Spleen (tissue), 11 donors: ENCODE measurements at regions not wholly inside any gene's neighbourhood (a gene's known extent, or its start where the extent isn't known, plus 50 kb on each side); places are given as distances from the start of the nearest gene placed in this dataset.

Source experiments
- DNase-seq: peaks from one replicate; pipeline ENCODE4 v3.0.0-alpha.2; 2020
- H3K27ac ChIP-seq, 8 donors: fragments of 200-600 bp; sonication (generic) in 7 of 8; 1 replicate in 4 of 8; 2 replicates in 4 of 8; pipeline versions ENCODE4 v1.5.0 to v1.8.0; 2016 to 2021; ENCODE audit warnings: inconsistent platforms in 4 of 8, mild to moderate bottlenecking in 4 of 8, moderate library complexity in 1 of 8
- H3K27me3 ChIP-seq, 7 donors: fragments of 200-600 bp; sonication (generic) in 6 of 7; replicated peaks in 1 of 7; 1 replicate in 4 of 7; 2 replicates in 3 of 7; pipeline versions ENCODE4 v1.5.0 to v1.8.0; 2016 to 2021; ENCODE audit warnings: inconsistent platforms in 3 of 7, mild to moderate bottlenecking in 1 of 7
- H3K36me3 ChIP-seq, 6 donors: fragments of 200-600 bp; sonication (generic) in 5 of 6; 1 replicate in 4 of 6; 2 replicates in 2 of 6; pipeline versions ENCODE4 v1.5.0 to v1.8.0; 2016 to 2021; ENCODE audit warnings: inconsistent platforms in 2 of 6
- H3K4me1 ChIP-seq, 6 donors: fragments of 200-600 bp; sonication (generic) in 5 of 6; 1 replicate in 3 of 6; 2 replicates in 3 of 6; pipeline versions ENCODE4 v1.5.0 to v1.8.0; 2016 to 2021; ENCODE audit warnings: inconsistent platforms in 3 of 6
- H3K4me3 ChIP-seq, 8 donors: fragments of 200-600 bp; sonication (generic) in 7 of 8; 1 replicate in 4 of 8; 2 replicates in 4 of 8; pipeline versions ENCODE4 v1.5.0 to v1.8.0; 2016 to 2021; ENCODE audit warnings: inconsistent platforms in 4 of 8, mild to moderate bottlenecking in 4 of 8, moderate library complexity in 2 of 8
- H3K9me3 ChIP-seq, 8 donors: fragments of 200-600 bp; sonication (generic) in 7 of 8; 1 replicate in 4 of 8; 2 replicates in 4 of 8; pipeline versions ENCODE4 v1.5.0 to v1.8.0; 2016 to 2021; ENCODE audit warnings: inconsistent platforms in 4 of 8
- POLR2A ChIP-seq, 3 donors: fragments of 450-650 bp; IDR thresholded peaks; one replicate each; pipeline ENCODE4 v1.5.1; 2017; ENCODE audit warnings: antibody characterized with exemption in 3 of 3, mild to moderate bottlenecking in 1 of 3
- POLR2AphosphoS5 ChIP-seq, 3 donors: sonication (generic); formaldehyde crosslinking; IDR thresholded peaks; one replicate each; pipeline ENCODE4 v1.5.1; 2017; ENCODE audit warnings: antibody characterized with exemption in 3 of 3
- WGBS, 5 donors: extraction: QIAGEN DNeasy Blood & Tissue Kit in 3 of 5; methylation state at CpG; one replicate each; pipeline versions ENCODE4 v1.1.5 to v1.1.7; 2013 to 2018; 5-methylcytosine and 5-hydroxymethylcytosine counted together
- intact Hi-C: fragments of 100-400 bp; cut with DNase I; formaldehyde crosslinking; loops from one replicate; pipeline ENCODE4 v1.15.0; 2023; ENCODE audit warnings: low total_unique reads
- TF ChIP-seq, protein P1 (sequence below), 11 experiments: fragments of 200-600 bp in 7 of 11; fragments of 450-650 bp in 4 of 11; sonication (generic) in 4 of 11; IDR thresholded peaks in 8 of 11; conservative IDR thresholded peaks in 3 of 11; 1 replicate in 7 of 11; 2 replicates in 4 of 11; pipeline versions ENCODE4 v1.4.0 to v1.8.0; 2016 to 2021; ENCODE audit warnings: antibody characterized with exemption in 11 of 11, inconsistent platforms in 4 of 11, mild to moderate bottlenecking in 1 of 11
- donor health status: healthy with polysubstance abuse.
- donor health status: DM: no; HTN: no; CAD: no; lungs with moderate emphysema.
- donor health status: DM: no; HTN: no; CAD: no.
- donor health status: Bipolar disorder and iron deficiency.
- donor health status: healthy.
- donor health status: DM: no; HTN: no; CAD: no.
- donor health status: DM: yes; HTN: yes; CAD: no.

DNA sequence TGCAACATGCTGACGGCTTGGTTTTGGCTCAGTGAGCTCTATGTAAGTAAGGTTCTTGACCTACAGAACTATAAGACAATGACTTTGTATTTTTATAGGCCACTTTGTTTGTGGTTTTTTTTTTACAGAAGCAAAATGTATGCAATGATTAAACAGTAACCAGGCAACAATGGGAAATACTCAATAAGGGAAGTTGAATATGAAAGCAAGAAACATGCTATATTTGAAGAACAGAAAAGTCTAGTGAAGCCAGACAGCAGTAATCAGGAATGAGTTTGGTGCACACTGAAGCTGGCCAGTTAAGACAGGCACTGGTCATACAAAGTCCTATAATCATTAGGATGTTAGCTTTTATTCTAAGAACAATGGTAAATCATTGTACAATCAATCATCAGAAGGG, 1926.8 kb downstream of the NCAM2 start:
- peaks cover 0 to 7% (median 0%) of the 10 kb centered on the region in 8 donors for H3K9me3 ChIP-seq
- H3K27ac ChIP-seq = no peak overlapping the region
- H3K36me3 ChIP-seq = no peaks in the 10 kb centered on the region
- 69 to 78% (median 75%) methylated on average over 1 of the region's 1 CpG for WGBS, 5 donors
- no peaks in the 10 kb centered on the region for H3K27me3 ChIP-seq
- H3K4me3 ChIP-seq = no peak overlapping the region
- DNase-seq = no peak
- intact Hi-C loops = no loop called here
- no peak for TF ChIP-seq POLR2AphosphoS5 (IDR thresholded peaks at IDR 0.05)
- TF ChIP-seq, protein P1, sequence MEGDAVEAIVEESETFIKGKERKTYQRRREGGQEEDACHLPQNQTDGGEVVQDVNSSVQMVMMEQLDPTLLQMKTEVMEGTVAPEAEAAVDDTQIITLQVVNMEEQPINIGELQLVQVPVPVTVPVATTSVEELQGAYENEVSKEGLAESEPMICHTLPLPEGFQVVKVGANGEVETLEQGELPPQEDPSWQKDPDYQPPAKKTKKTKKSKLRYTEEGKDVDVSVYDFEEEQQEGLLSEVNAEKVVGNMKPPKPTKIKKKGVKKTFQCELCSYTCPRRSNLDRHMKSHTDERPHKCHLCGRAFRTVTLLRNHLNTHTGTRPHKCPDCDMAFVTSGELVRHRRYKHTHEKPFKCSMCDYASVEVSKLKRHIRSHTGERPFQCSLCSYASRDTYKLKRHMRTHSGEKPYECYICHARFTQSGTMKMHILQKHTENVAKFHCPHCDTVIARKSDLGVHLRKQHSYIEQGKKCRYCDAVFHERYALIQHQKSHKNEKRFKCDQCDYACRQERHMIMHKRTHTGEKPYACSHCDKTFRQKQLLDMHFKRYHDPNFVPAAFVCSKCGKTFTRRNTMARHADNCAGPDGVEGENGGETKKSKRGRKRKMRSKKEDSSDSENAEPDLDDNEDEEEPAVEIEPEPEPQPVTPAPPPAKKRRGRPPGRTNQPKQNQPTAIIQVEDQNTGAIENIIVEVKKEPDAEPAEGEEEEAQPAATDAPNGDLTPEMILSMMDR (IDR thresholded peaks at IDR 0.05 in 8 of 11, conservative IDR thresholded peaks at IDR 0.05 in 3 of 11) = no peak
- no peak for TF ChIP-seq POLR2A (IDR thresholded peaks at IDR 0.05)
- H3K4me1 ChIP-seq = no peaks in the 10 kb centered on the region

DNA sequence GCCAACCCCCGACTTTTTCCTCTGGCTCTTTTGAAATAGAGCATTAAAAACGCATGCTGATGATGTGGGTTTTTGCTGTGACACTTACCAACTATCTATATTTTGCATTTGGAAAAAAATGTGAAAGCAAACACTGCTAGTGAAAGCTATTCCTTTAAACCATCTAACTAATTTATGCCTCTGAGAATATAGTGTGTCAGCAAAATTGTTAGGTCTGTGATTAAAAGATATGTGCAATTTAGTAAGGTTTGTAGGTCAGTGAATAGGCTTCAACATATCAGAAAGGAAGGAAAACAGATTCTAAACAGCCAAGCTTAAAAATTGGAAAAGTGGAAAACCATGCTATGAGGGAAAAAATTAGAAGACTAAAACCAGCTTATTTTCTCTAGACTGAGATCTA, 1929.3 kb downstream of the NCAM2 start:
- 58 to 74% (median 71%) methylated on average over 2 of the region's 2 CpGs for WGBS, 5 donors
- intact Hi-C loops = no loop called here
- H3K4me3 ChIP-seq = no peak overlapping the region
- no peak for DNase-seq
- H3K9me3 ChIP-seq = peaks cover 0 to 9% (median 1%) of the 10 kb centered on the region in 8 donors
- TF ChIP-seq POLR2AphosphoS5 (IDR thresholded peaks at IDR 0.05) = no peak
- TF ChIP-seq, protein P1 (IDR thresholded peaks at IDR 0.05 in 8 of 11, conservative IDR thresholded peaks at IDR 0.05 in 3 of 11) = no peak
- H3K4me1 ChIP-seq = no peaks in the 10 kb centered on the region
- H3K27ac ChIP-seq = no peak overlapping the region
- no peaks in the 10 kb centered on the region for H3K27me3 ChIP-seq
- no peaks in the 10 kb centered on the region for H3K36me3 ChIP-seq

DNA sequence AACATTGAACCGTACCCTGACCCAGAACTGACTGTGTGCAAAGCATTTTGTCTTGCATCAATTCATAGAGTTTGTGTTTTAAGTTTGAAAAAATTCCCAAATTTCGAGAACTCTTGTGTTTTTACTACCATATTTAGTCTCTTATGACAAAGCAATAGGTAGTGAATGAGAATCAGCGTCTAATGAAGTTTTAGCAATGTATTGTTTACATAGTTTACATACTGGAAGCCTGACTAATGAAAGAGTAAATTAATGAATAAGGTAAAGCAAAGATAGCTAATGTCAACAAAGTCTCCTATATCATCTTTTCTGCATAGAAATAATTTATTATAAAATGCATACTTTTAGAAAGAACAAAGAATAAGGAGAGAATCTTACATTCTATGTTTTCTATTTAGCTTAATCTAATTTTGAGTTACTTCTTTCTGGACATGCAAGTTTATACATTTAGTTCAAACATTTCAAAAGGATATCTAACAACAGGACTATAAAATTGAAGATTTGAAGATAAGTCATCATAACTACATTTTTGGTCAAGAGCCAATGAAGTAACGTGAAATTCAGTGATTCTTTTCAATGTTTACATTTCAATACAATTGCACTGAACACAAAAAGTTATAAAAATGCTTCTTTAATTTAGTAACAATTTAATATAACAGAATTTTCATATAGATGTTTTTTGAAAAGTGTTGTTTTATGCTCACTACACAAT, 1943.7 kb downstream of the NCAM2 start:
- no peaks in the 10 kb centered on the region for H3K4me1 ChIP-seq
- intact Hi-C loops = no loop called here
- H3K4me3 ChIP-seq = no peak overlapping the region
- DNase-seq = no peak
- H3K9me3 ChIP-seq = peaks cover 0 to 4% (median 0%) of the 10 kb centered on the region in 8 donors
- no peak overlapping the region for H3K27ac ChIP-seq
- TF ChIP-seq POLR2A (IDR thresholded peaks at IDR 0.05) = no peak
- TF ChIP-seq POLR2AphosphoS5 (IDR thresholded peaks at IDR 0.05) = no peak
- TF ChIP-seq, protein P1 (IDR thresholded peaks at IDR 0.05 in 8 of 11, conservative IDR thresholded peaks at IDR 0.05 in 3 of 11) = no peak
- no peaks in the 10 kb centered on the region for H3K27me3 ChIP-seq
- WGBS, 5 donors = 62 to 82% (median 71%) methylated on average over 4 of the region's 4 CpGs
- no peaks in the 10 kb centered on the region for H3K36me3 ChIP-seq

DNA sequence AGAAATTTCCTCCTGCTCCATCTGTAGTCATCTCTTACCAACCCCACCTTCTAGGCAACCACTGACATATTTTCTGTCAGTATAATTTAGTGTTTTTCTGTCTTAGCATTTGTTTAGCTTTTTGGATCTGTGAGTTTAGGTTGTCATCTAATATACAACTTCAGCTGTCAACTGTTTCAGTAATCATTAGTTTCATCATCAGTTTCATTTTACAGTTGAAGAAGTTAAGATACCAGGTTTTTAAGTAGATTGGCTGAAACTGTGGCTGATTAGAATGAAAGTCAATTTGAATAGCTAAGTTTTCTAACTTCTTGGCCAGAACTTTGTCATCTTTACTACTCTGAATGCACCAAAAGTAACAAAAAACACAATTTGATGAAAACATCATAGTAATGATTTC, 1957.3 kb downstream of the NCAM2 start:
- no peak for DNase-seq
- H3K27ac ChIP-seq = no peak overlapping the region
- no peaks in the 10 kb centered on the region for H3K36me3 ChIP-seq
- H3K27me3 ChIP-seq = no peaks in the 10 kb centered on the region
- H3K4me1 ChIP-seq = no peaks in the 10 kb centered on the region
- TF ChIP-seq, protein P1 (IDR thresholded peaks at IDR 0.05 in 8 of 11, conservative IDR thresholded peaks at IDR 0.05 in 3 of 11) = no peak
- TF ChIP-seq POLR2AphosphoS5 (IDR thresholded peaks at IDR 0.05) (no peak), POLR2A (IDR thresholded peaks at IDR 0.05) (no peak)
- no peak overlapping the region for H3K4me3 ChIP-seq
- intact Hi-C loops = no loop called here
- H3K9me3 ChIP-seq = no peaks in the 10 kb centered on the region
